ENCODE measurements at regions not wholly inside any gene's neighbourhood (a gene's known extent, or its start where the extent isn't known, plus 50 kb on each side); places are given as distances from the start of the nearest gene placed in this dataset.

GRCh38 chr21:40912375-40912774 is 65.4 kb upstream of the DSCAM start:
- H3K27ac ChIP-seq (ENCODE audit: low read depth in 1 of 2, low read length in 1 of 2), result no peak overlapping the region
- H3K4me1 ChIP-seq (ENCODE audit: control insufficient read depth in 5 of 5, insufficient read depth in 5 of 5, low read length in 5 of 5), result no peaks in the 10 kb centered on the region
- 88 to 94% methylated on average over 5 of the region's 5 CpGs for WGBS, 2 donors
- no peaks in the 10 kb centered on the region for H3K36me3 ChIP-seq (ENCODE audit: control insufficient read depth in 4 of 4, insufficient read depth in 4 of 4, low read length in 4 of 4)
- DNase-seq (no peak), ATAC-seq (ENCODE audit: insufficient read depth, low FRiP score) (no peak)
- peaks cover 0 to 10% (median 0%) of the 10 kb centered on the region in 4 donors for H3K9me3 ChIP-seq (ENCODE audit: control insufficient read depth in 4 of 4, insufficient read depth in 3 of 4, low read length in 3 of 4)
- no peaks in the 10 kb centered on the region for H3K27me3 ChIP-seq (ENCODE audit: control insufficient read depth in 3 of 3, insufficient read depth in 3 of 3, low read length in 2 of 3)
- H3K9ac ChIP-seq (ENCODE audit: insufficient read depth in 1 of 2, low read length in 2 of 2), result no peak overlapping the region
- H3K4me3 ChIP-seq, result no peak overlapping the region
- TF ChIP-seq, protein P1, sequence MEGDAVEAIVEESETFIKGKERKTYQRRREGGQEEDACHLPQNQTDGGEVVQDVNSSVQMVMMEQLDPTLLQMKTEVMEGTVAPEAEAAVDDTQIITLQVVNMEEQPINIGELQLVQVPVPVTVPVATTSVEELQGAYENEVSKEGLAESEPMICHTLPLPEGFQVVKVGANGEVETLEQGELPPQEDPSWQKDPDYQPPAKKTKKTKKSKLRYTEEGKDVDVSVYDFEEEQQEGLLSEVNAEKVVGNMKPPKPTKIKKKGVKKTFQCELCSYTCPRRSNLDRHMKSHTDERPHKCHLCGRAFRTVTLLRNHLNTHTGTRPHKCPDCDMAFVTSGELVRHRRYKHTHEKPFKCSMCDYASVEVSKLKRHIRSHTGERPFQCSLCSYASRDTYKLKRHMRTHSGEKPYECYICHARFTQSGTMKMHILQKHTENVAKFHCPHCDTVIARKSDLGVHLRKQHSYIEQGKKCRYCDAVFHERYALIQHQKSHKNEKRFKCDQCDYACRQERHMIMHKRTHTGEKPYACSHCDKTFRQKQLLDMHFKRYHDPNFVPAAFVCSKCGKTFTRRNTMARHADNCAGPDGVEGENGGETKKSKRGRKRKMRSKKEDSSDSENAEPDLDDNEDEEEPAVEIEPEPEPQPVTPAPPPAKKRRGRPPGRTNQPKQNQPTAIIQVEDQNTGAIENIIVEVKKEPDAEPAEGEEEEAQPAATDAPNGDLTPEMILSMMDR (IDR thresholded peaks at IDR 0.05; ENCODE audit: control extremely low read depth, extremely low read depth), result no peak

- Histone ChIP-seq H3K27me3 (ENCODE audit: control insufficient read depth in 3 of 3, insufficient read depth in 3 of 3, low read length in 2 of 3) (no peaks in the 10 kb centered on the region), H3K9ac (ENCODE audit: insufficient read depth in 1 of 2, low read length in 2 of 2) (no peak overlapping the region), H3K36me3 (ENCODE audit: control insufficient read depth in 4 of 4, insufficient read depth in 4 of 4, low read length in 4 of 4) (no peaks in the 10 kb centered on the region), H3K9me3 (ENCODE audit: control insufficient read depth in 4 of 4, insufficient read depth in 3 of 4, low read length in 3 of 4) (peaks cover 0 to 7% (median 0%) of the 10 kb centered on the region in 4 donors), H3K4me3 (no peak overlapping the region), H3K27ac (ENCODE audit: low read depth in 1 of 2, low read length in 1 of 2) (no peak overlapping the region), H3K4me1 (ENCODE audit: control insufficient read depth in 5 of 5, insufficient read depth in 5 of 5, low read length in 5 of 5) (no peaks in the 10 kb centered on the region)
- DNase-seq (no peak), ATAC-seq (ENCODE audit: insufficient read depth, low FRiP score) (no peak)
- WGBS, 2 donors, result 95 to 96% methylated on average over 6 of the region's 6 CpGs
- TF ChIP-seq, protein P1 (IDR thresholded peaks at IDR 0.05; ENCODE audit: control extremely low read depth, extremely low read depth), result no peak
Observed at GRCh38 chr21:40915114-40915513, 68.2 kb upstream of the DSCAM start.

GRCh38 chr21:40923407-40923806 is 76.4 kb upstream of the DSCAM start:
- DNase-seq (no peak), ATAC-seq (ENCODE audit: insufficient read depth, low FRiP score) (no peak)
- H3K4me1 ChIP-seq (ENCODE audit: control insufficient read depth in 5 of 5, insufficient read depth in 5 of 5, low read length in 5 of 5), result peaks cover 0 to 3% (median 0%) of the 10 kb centered on the region in 5 donors
- TF ChIP-seq, protein P1 (IDR thresholded peaks at IDR 0.05; ENCODE audit: control extremely low read depth, extremely low read depth), result no peak
- peaks cover 0 to 2% (median 0%) of the 10 kb centered on the region in 4 donors for H3K9me3 ChIP-seq (ENCODE audit: control insufficient read depth in 4 of 4, insufficient read depth in 3 of 4, low read length in 3 of 4)
- no peaks in the 10 kb centered on the region for H3K27me3 ChIP-seq (ENCODE audit: control insufficient read depth in 3 of 3, insufficient read depth in 3 of 3, low read length in 2 of 3)
- no peaks in the 10 kb centered on the region for H3K36me3 ChIP-seq (ENCODE audit: control insufficient read depth in 4 of 4, insufficient read depth in 4 of 4, low read length in 4 of 4)
- no peak overlapping the region for H3K27ac ChIP-seq (ENCODE audit: low read depth in 1 of 2, low read length in 1 of 2)
- 67 to 71% methylated on average over 8 of the region's 8 CpGs for WGBS, 2 donors
- H3K4me3 ChIP-seq, result no peak overlapping the region
- no peak overlapping the region for H3K9ac ChIP-seq (ENCODE audit: insufficient read depth in 1 of 2, low read length in 2 of 2)

DNA sequence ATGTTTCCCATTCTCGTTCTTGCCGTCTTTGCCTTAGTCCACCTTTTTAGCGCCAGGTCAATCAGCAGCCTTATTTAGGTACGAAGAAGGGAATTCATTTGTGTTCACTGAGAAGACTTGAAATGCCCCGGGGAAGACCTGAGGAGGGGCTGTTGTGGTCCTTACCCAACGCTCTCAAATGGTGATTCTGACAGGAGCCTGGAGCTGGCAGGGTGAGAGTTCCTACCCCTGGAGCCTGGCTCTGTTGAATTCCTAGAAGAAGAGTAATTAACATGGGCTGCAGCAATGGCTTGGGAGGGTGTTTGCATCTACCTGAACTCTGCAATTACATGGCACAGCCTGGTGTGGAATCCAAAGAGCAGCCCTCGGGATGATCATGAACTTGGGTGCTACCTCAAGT is 76.9 kb upstream of the DSCAM start:
- H3K27me3 ChIP-seq (ENCODE audit: control insufficient read depth in 3 of 3, insufficient read depth in 3 of 3, low read length in 2 of 3), result no peaks in the 10 kb centered on the region
- H3K27ac ChIP-seq (ENCODE audit: low read depth in 1 of 2, low read length in 1 of 2), result no peak overlapping the region
- DNase-seq (no peak), ATAC-seq (ENCODE audit: insufficient read depth, low FRiP score) (no peak)
- peaks cover 0 to 5% (median 0%) of the 10 kb centered on the region in 4 donors for H3K9me3 ChIP-seq (ENCODE audit: control insufficient read depth in 4 of 4, insufficient read depth in 3 of 4, low read length in 3 of 4)
- H3K36me3 ChIP-seq (ENCODE audit: control insufficient read depth in 4 of 4, insufficient read depth in 4 of 4, low read length in 4 of 4), result no peaks in the 10 kb centered on the region
- no peak overlapping the region for H3K9ac ChIP-seq (ENCODE audit: insufficient read depth in 1 of 2, low read length in 2 of 2)
- 84 to 86% methylated on average over 7 of the region's 7 CpGs for WGBS, 2 donors
- H3K4me3 ChIP-seq, result no peak overlapping the region
- TF ChIP-seq, protein P1 (IDR thresholded peaks at IDR 0.05; ENCODE audit: control extremely low read depth, extremely low read depth), result no peak
- H3K4me1 ChIP-seq (ENCODE audit: control insufficient read depth in 5 of 5, insufficient read depth in 5 of 5, low read length in 5 of 5), result peaks cover 0 to 3% (median 0%) of the 10 kb centered on the region in 5 donors
